Kidney glomerular epithelial cell (primary cell): ENCODE measurements at regions not wholly inside any gene's neighbourhood (a gene's known extent, or its start where the extent isn't known, plus 50 kb on each side); places are given as distances from the start of the nearest gene placed in this dataset.
"Not testable (repeated sequence)": the region's sequence is repeated elsewhere in the genome, so short reads cannot be mapped to it uniquely, and the experiment has no call there.

ENCODE experiments used
- DNase-seq: peaks from one replicate; lab custom pipeline; 2025; lab: John Stamatoyannopoulos, UW

GRCh38 chr2:106292627-106293026, 98.5 kb upstream of the UXS1 start:
- no peak for DNase-seq

- no peak for DNase-seq
Observed at GRCh38 chr2:106288873-106289272, 94.8 kb upstream of the UXS1 start.

- no peak for DNase-seq
Observed at GRCh38 chr2:106285237-106285829, 91.2 kb upstream of the UXS1 start.

- no peak for DNase-seq
Observed at GRCh38 chr2:106284691-106285202, 90.6 kb upstream of the UXS1 start.

- no peak for DNase-seq
Observed at GRCh38 chr2:106284255-106284654, 90.2 kb upstream of the UXS1 start.

GRCh38 chr2:106283228-106284152, 89.4 kb upstream of the UXS1 start:
- not testable (repeated sequence) for DNase-seq

- DNase-seq, result no peak
Observed at GRCh38 chr2:106282462-106283170, 88.5 kb upstream of the UXS1 start.

GRCh38 chr2:106281907-106282430, 87.9 kb upstream of the UXS1 start:
- DNase-seq, result not testable (repeated sequence)

- DNase-seq, result no peak
Observed at GRCh38 chr2:106280722-106281446, 86.8 kb upstream of the UXS1 start.

- no peak for DNase-seq
Observed at GRCh38 chr2:106280224-106280623, 86.1 kb upstream of the UXS1 start.

- DNase-seq, result no peak
Observed at GRCh38 chr2:106278112-106278876, 84.2 kb upstream of the UXS1 start.

- DNase-seq, result no peak
Observed at GRCh38 chr2:106277426-106277825, 83.3 kb upstream of the UXS1 start.

GRCh38 chr2:106275971-106276370, 81.9 kb upstream of the UXS1 start:
- no peak for DNase-seq

GRCh38 chr2:106274668-106275067, 80.6 kb upstream of the UXS1 start:
- no peak for DNase-seq

- DNase-seq, result no peak
Observed at GRCh38 chr2:106272216-106272807, 78.2 kb upstream of the UXS1 start.

- DNase-seq, result no peak
Observed at GRCh38 chr2:106270471-106270891, 76.4 kb upstream of the UXS1 start.

GRCh38 chr2:106269591-106270291, 75.6 kb upstream of the UXS1 start:
- DNase-seq, result peak; percentile 8

GRCh38 chr2:106267997-106268396, 73.9 kb upstream of the UXS1 start:
- no peak for DNase-seq

- DNase-seq, result no peak
Observed at GRCh38 chr2:106261871-106262321, 67.8 kb upstream of the UXS1 start.

GRCh38 chr2:106258859-106259258, 64.8 kb upstream of the UXS1 start:
- not testable (repeated sequence) for DNase-seq
